PC-9 (cell line): ENCODE measurements at regions not wholly inside any gene's neighbourhood (a gene's known extent, or its start where the extent isn't known, plus 50 kb on each side); places are given as distances from the start of the nearest gene placed in this dataset.

ENCODE experiments used
- BruUV-seq: library from RNA; stranded (reverse); fragments of 400-500 nt; replicated peaks from 2 replicates; lab custom pipeline; 2021; lab: Mats Ljungman, UMichigan
- CTCF ChIA-PET: fragments of 300-600 bp; sonication (Branson Sonifier 250); formaldehyde crosslinking; loops from one replicate; lab custom pipeline; 2022; ENCODE audit warnings: antibody characterized with exemption; lab: Charles Lee
- POLR2A ChIA-PET: fragments of 300-600 bp; sonication (Branson Sonifier 250); formaldehyde crosslinking; loops from one replicate; lab custom pipeline; 2022; ENCODE audit warnings: antibody characterized with exemption; ENCODE audit not compliant: unreplicated experiment; lab: Charles Lee
- DNase-seq, 2 experiments: peaks; one replicate each; pipeline versions ENCODE4 v3.0.0 to v3.0.0-alpha.2; 2015 to 2022; ENCODE audit warnings: mixed read lengths in 1 of 2
- H2AFZ ChIP-seq: fragments of 200-600 bp; sonication (generic); 2 replicates; pipeline ENCODE4 v1.8.1; 2017; ENCODE audit warnings: antibody characterized with exemption
- H3F3A ChIP-seq: fragments of 200-600 bp; sonication (generic); 2 replicates; pipeline ENCODE4 v1.8.1; 2017; ENCODE audit warnings: antibody characterized with exemption, mild to moderate bottlenecking, low read depth; ENCODE audit not compliant: insufficient read depth
- H3K27ac ChIP-seq: fragments of 200-600 bp; sonication (generic); 2 replicates; pipeline ENCODE4 v1.6.1; 2016; ENCODE audit warnings: mixed run types
- H3K27me3 ChIP-seq: fragments of 200-600 bp; sonication (generic); 2 replicates; pipeline ENCODE4 v1.6.1; 2016; ENCODE audit warnings: low read depth, mixed run types; ENCODE audit not compliant: insufficient read depth
- H3K36me3 ChIP-seq: fragments of 200-600 bp; sonication (generic); 2 replicates; pipeline ENCODE4 v1.6.1; 2016; ENCODE audit warnings: low read depth, mixed run types
- H3K4me1 ChIP-seq: fragments of 200-600 bp; sonication (generic); replicated peaks from 2 replicates; pipeline ENCODE4 v1.6.1; 2016; ENCODE audit warnings: mixed run types; ENCODE audit not compliant: insufficient read depth
- H3K4me2 ChIP-seq: fragments of 200-600 bp; sonication (generic); 2 replicates; pipeline ENCODE4 v1.6.1; 2017; ENCODE audit warnings: mixed run types
- H3K4me3 ChIP-seq: fragments of 200-600 bp; sonication (generic); 2 replicates; pipeline ENCODE4 v1.6.1; 2016; ENCODE audit warnings: mixed run types
- H3K79me2 ChIP-seq: fragments of 200-600 bp; sonication (generic); 2 replicates; pipeline ENCODE4 v1.6.1; 2017; ENCODE audit warnings: low read depth, mixed run types
- H3K9me2 ChIP-seq: fragments of 200-600 bp; sonication (generic); 2 replicates; pipeline ENCODE4 v1.8.1; 2017; ENCODE audit warnings: mild to moderate bottlenecking; ENCODE audit not compliant: insufficient read depth
- H3K9me3 ChIP-seq: fragments of 200-600 bp; sonication (generic); 2 replicates; pipeline ENCODE4 v1.8.1; 2016; ENCODE audit warnings: low read depth; ENCODE audit not compliant: insufficient read depth
- H4K20me1 ChIP-seq: fragments of 200-600 bp; sonication (generic); 2 replicates; pipeline ENCODE4 v1.8.1; 2017; ENCODE audit not compliant: insufficient read depth
- CTCF ChIP-seq: fragments of 200-600 bp; sonication (generic); conservative IDR thresholded peaks from 2 replicates; pipeline ENCODE4 v1.6.1; 2017; ENCODE audit warnings: mixed run types, antibody characterized with exemption, mild to moderate bottlenecking, moderate library complexity
- EZH2 ChIP-seq: fragments of 200-600 bp; sonication (generic); IDR thresholded peaks from 2 replicates; pipeline ENCODE4 v1.8.0; 2017; ENCODE audit warnings: antibody characterized with exemption, low read depth
- intact Hi-C: fragments of 100-400 bp; cut with micrococcal nuclease; formaldehyde crosslinking; loops from one replicate; pipeline ENCODE4 v1.10.0; 2022; ENCODE audit not compliant: unreplicated experiment

- Histone ChIP-seq H3K9me3 (no peaks in the 10 kb centered on the region), H3K4me1 (no peaks in the 10 kb centered on the region), H3K36me3 (no peaks in the 10 kb centered on the region), H3K79me2 (no peaks in the 10 kb centered on the region), H3K27ac (no peak overlapping the region), H2AFZ (no peak overlapping the region), H3K9me2 (no peaks in the 10 kb centered on the region), H4K20me1 (no peaks in the 10 kb centered on the region), H3F3A (no peaks in the 10 kb centered on the region), H3K27me3 (no peaks in the 10 kb centered on the region), H3K4me3 (no peak overlapping the region), H3K4me2 (no peak overlapping the region)
- no peak for DNase-seq
- intact Hi-C loops = no loop called here
- no TSS peak for BruUV-seq
- ChIA-PET POLR2A (interaction anchor here (0.6 kb wide), 2 partner anchors 55 to 230 kb away, joined by 4 to 8 read pairs; no protein-coding TSS in a partner anchor), CTCF (no interaction called here)
- TF ChIP-seq CTCF (no peak), EZH2 (no peak)
Measured at GRCh38 chr2:19274439-19274838, 84.0 kb downstream of the OSR1 start.

GRCh38 chr2:19272941-19273470 is 85.4 kb downstream of the OSR1 start:
- no peak overlapping the region for H3K4me3 ChIP-seq
- H3K4me2 ChIP-seq = no peak overlapping the region
- no peaks in the 10 kb centered on the region for H3K36me3 ChIP-seq
- H4K20me1 ChIP-seq = no peaks in the 10 kb centered on the region
- no peak overlapping the region for H2AFZ ChIP-seq
- H3K9me2 ChIP-seq = no peaks in the 10 kb centered on the region
- intact Hi-C loops = no loop called here
- TF ChIP-seq EZH2 (no peak), CTCF (no peak)
- no peaks in the 10 kb centered on the region for H3K4me1 ChIP-seq
- H3K27ac ChIP-seq = no peak overlapping the region
- ChIA-PET POLR2A (no interaction called here), CTCF (no interaction called here)
- no peaks in the 10 kb centered on the region for H3K79me2 ChIP-seq
- H3K9me3 ChIP-seq = no peaks in the 10 kb centered on the region
- DNase-seq = no peak
- no TSS peak for BruUV-seq
- H3F3A ChIP-seq = no peaks in the 10 kb centered on the region
- no peaks in the 10 kb centered on the region for H3K27me3 ChIP-seq

GRCh38 chr2:19272039-19272438 is 86.4 kb downstream of the OSR1 start:
- no peaks in the 10 kb centered on the region for H3K36me3 ChIP-seq
- H4K20me1 ChIP-seq = no peaks in the 10 kb centered on the region
- TF ChIP-seq EZH2 = no peak
- TF ChIP-seq CTCF = no peak
- no peak overlapping the region for H3K27ac ChIP-seq
- intact Hi-C loops = no loop called here
- BruUV-seq = no TSS peak
- H3K4me2 ChIP-seq = no peak overlapping the region
- no peaks in the 10 kb centered on the region for H3K9me3 ChIP-seq
- CTCF ChIA-PET = no interaction called here
- no peaks in the 10 kb centered on the region for H3K27me3 ChIP-seq
- H3K4me3 ChIP-seq = no peak overlapping the region
- no peak overlapping the region for H2AFZ ChIP-seq
- no peaks in the 10 kb centered on the region for H3K79me2 ChIP-seq
- no peaks in the 10 kb centered on the region for H3K9me2 ChIP-seq
- no peaks in the 10 kb centered on the region for H3K4me1 ChIP-seq
- no peaks in the 10 kb centered on the region for H3F3A ChIP-seq
- no peak for DNase-seq
- POLR2A ChIA-PET = no interaction called here
